Erythroblast (primary cell): ENCODE measurements at regions not wholly inside any gene's neighbourhood (a gene's known extent, or its start where the extent isn't known, plus 50 kb on each side); places are given as distances from the start of the nearest gene placed in this dataset.

Experiments used
- DNase-seq, 2 experiments: peaks; one replicate each; lab custom pipeline; 2025; lab: John Stamatoyannopoulos, UW
- GATA1 ChIP-seq: IDR thresholded peaks from 2 replicates; pipeline ENCODE4 v1.6.1; 2011; ENCODE audit warnings: low read depth, mild to moderate bottlenecking, control low read depth, low read length, moderate library complexity
- POLR2A ChIP-seq: IDR thresholded peaks from 2 replicates; pipeline ENCODE4 v1.6.1; 2011; ENCODE audit warnings: mild to moderate bottlenecking, low read length

GRCh38 chr6:79864421-79864820 is 82.9 kb downstream of the ELOVL4 start:
- DNase-seq = no peak
- TF ChIP-seq POLR2A = no peak

- TF ChIP-seq POLR2A (no peak), GATA1 (no peak)
- DNase-seq = no peak
These were observed 83.4 kb downstream of the ELOVL4 start for GRCh38 chr6:79864001-79864400.

DNA sequence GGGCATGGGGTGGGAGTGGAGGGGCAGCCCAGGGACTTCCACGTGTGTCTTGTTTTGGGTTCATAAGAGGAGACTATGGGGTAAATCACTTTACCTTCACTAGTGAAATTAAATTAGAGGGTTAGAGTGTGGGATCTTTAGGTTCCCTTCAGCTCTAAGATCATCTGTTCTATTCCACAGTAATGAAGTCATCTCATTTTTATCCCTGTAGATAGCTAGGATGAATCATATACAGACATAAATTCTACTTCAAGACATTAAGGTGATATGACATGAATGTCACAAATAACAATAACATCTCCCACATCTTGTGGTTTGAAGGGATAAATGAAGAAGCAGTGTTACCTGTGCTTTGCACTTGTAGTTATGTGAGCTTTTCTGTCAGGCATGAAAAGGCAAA is 83.8 kb downstream of the ELOVL4 start:
- DNase-seq = no peak
- TF ChIP-seq GATA1 (no peak), POLR2A (no peak)

GRCh38 chr6:79862711-79863110 is 84.6 kb downstream of the ELOVL4 start:
- no peak for DNase-seq
- no peak for TF ChIP-seq POLR2A
- TF ChIP-seq GATA1 = no peak

DNA sequence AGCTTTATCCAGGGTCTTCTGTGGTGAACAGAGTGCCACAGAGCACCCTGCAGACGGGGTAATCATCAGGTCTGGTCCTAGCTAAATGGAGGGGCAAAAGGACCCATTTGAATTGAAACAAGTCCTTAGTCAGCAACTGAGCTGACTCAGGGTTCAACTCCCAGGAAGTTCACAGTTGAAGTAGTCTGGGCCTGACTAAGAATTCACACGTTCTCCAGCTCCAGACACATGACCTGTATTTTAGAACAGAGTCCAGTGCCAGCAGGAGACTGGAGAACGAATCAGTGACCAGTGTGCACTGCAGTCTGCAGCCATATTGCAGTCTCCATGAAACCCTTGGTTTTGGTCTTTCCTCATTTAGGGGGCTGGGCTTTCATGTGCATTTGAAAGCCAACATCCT is 85.2 kb downstream of the ELOVL4 start:
- TF ChIP-seq GATA1 (no peak), POLR2A (no peak)
- no peak for DNase-seq

DNA sequence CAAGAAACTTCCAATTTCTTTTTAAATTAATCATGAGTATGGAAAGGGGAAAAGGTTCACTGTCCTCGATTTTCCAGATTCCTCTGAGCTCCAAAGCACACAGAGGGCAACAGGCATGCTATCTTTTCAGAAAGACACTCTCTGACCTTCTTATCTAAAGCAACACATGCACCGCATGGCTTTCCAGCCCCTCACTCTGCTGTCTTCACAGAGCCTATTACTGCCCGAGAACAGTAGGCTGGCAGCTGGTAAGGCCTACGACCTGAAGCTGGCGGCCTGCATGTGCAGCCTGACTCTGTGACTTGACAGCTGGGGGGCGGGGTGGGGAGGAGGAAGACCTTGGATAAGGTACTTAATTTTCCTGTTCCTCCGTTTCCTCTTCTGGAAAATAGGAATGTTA is 86.3 kb downstream of the ELOVL4 start:
- TF ChIP-seq GATA1 (no peak), POLR2A (no peak)
- peak; percentile 62 to 85 for DNase-seq

DNA sequence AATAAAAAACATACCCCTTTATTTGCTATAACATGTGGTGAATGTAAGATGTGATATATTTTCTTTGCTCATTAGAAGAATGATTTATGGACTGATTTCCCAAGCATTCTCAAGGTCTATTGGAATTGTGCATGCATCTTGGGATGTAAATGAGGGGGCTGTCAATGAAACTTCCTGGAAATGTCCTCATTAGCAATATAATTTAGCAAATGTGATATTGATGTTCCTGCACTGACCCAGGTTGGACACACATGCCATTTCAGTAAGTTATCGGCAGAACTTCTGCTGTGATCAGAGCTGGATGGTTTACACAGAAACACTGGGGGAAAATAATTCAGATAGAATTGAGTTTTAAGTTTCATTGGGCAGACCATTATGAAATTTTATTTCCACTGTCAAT is 99.9 kb downstream of the ELOVL4 start:
- no peak for DNase-seq
- TF ChIP-seq POLR2A = no peak
- no peak for TF ChIP-seq GATA1

- no peak for DNase-seq
- TF ChIP-seq GATA1 (no peak), POLR2A (no peak)
These were observed 104.8 kb downstream of the ELOVL4 start for GRCh38 chr6:79842376-79843040.

- DNase-seq = peak; percentile 3 to 14
- TF ChIP-seq POLR2A (no peak), GATA1 (no peak)
These were observed 105.6 kb downstream of the ELOVL4 start for GRCh38 chr6:79841577-79842375.

- TF ChIP-seq GATA1 (no peak), POLR2A (no peak)
- no peak for DNase-seq
These were observed 108.5 kb downstream of the ELOVL4 start for GRCh38 chr6:79838851-79839250.

GRCh38 chr6:79833964-79834284 is 113.4 kb downstream of the ELOVL4 start:
- no peak for TF ChIP-seq GATA1
- TF ChIP-seq POLR2A = no peak
- no peak for DNase-seq

DNA sequence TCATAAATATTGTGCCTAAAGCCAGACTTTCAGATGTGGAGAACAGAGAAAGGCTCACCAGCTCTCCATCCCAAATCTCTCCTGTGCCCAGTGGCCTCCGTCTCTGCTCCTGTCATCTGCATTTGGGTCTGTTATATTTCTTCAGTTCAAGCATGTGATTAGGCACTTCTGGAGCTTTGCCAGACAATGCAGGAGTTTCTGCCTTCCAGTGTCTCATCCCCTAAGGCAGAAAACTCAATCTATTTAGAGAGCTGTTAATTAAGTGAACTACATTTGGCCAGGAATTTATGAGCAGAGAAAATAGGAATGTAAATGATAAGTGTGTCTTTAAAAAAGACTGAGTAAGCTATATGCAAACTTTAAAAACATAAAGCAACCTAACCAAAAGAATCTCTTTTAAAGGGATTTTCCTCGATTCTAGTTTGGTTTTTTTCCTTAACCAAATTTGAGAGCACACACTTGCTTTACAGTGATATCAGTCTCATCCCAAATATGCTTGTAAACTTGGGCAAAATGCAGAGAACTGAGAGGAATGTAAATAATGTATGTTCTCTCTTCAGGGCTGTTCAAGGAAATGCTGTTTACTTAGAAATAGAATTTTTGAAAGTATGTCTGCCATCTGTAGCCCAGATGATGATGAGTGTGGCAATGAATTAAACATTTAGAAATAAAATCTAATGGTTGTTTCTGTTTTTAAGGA is 113.9 kb downstream of the ELOVL4 start:
- DNase-seq = no peak
- TF ChIP-seq POLR2A (no peak), GATA1 (no peak)

DNA sequence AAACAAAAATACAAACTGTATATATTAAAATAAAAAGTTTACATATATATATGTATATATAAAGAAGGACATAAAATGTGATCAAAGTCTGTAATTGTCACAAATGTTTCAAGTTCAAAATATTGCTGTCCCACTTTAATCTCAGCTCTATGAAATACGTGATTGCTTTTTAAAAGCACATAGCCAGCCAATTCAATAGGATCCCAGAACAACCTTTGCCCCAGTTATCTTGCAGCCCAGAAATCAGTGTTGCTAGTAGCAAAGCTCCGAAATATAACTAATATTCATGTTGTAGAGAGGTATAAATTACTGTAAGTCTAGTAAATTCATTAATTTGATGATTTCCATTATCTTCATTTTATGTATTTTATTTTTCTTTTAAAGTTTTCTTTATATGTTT is 114.6 kb downstream of the ELOVL4 start:
- no peak for DNase-seq
- TF ChIP-seq GATA1 (no peak), POLR2A (no peak)

DNA sequence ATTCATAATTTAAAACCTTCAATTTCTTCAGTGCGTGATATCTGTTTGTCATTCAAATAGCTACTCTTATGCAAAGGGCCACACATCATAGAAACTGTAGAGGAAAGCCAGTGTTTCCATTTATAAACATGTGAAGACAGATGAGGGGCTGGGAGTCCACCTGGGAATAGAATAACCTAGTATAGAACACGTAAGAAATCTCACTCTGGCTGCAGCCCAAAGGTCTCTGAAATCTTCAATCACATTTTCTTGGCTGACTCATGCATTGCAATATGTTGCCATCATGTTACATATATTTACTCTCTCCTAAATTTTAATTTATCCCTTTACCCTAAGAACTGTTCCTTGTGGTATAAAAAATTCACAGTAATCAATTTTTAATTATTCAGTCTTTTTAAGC is 123.2 kb downstream of the ELOVL4 start:
- no peak for DNase-seq
- TF ChIP-seq GATA1 (no peak), POLR2A (no peak)
